WI38 (cell line): ENCODE measurements at regions not wholly inside any gene's neighbourhood (a gene's known extent, or its start where the extent isn't known, plus 50 kb on each side); places are given as distances from the start of the nearest gene placed in this dataset.
"Not testable (repeated sequence)": the region's sequence is repeated elsewhere in the genome, so short reads cannot be mapped to it uniquely, and the experiment has no call there.

ENCODE experiments used
- H3K4me3 ChIP-seq: 2 replicates; pipeline ENCODE4 v1.5.1; 2011; ENCODE audit warnings: low read depth, mild to moderate bottlenecking, control low read depth, low read length
- CTCF ChIP-seq: IDR thresholded peaks from 2 replicates; pipeline ENCODE4 v1.5.1; 2012; ENCODE audit warnings: low read depth, mild to moderate bottlenecking, control low read depth, low read length

GRCh38 chr7:153696242-153696641 is 356.0 kb upstream of the DPP6 start:
- TF ChIP-seq CTCF: no peak
- no peak overlapping the region for H3K4me3 ChIP-seq

- TF ChIP-seq CTCF: no peak
- no peak overlapping the region for H3K4me3 ChIP-seq
These were observed 354.2 kb upstream of the DPP6 start for GRCh38 chr7:153698046-153698445.

- H3K4me3 ChIP-seq: no peak overlapping the region
- TF ChIP-seq CTCF: no peak
These were observed 350.5 kb upstream of the DPP6 start for GRCh38 chr7:153701678-153702077.

GRCh38 chr7:153723892-153724291 is 328.3 kb upstream of the DPP6 start:
- H3K4me3 ChIP-seq: not testable (repeated sequence)

GRCh38 chr7:153731504-153731903 is 320.7 kb upstream of the DPP6 start:
- H3K4me3 ChIP-seq: not testable (repeated sequence)

- not testable (repeated sequence) for H3K4me3 ChIP-seq
These were observed 308.8 kb upstream of the DPP6 start for GRCh38 chr7:153743434-153743833.

GRCh38 chr7:153747969-153748368 is 304.2 kb upstream of the DPP6 start:
- H3K4me3 ChIP-seq: not testable (repeated sequence)

GRCh38 chr7:153748885-153749284 is 303.3 kb upstream of the DPP6 start:
- H3K4me3 ChIP-seq: not testable (repeated sequence)

- not testable (repeated sequence) for H3K4me3 ChIP-seq
These were observed 286.3 kb upstream of the DPP6 start for GRCh38 chr7:153765869-153766268.

GRCh38 chr7:153766926-153767325 is 285.3 kb upstream of the DPP6 start:
- H3K4me3 ChIP-seq: not testable (repeated sequence)

GRCh38 chr7:153772966-153773365 is 279.2 kb upstream of the DPP6 start:
- no peak overlapping the region for H3K4me3 ChIP-seq
- TF ChIP-seq CTCF: no peak

GRCh38 chr7:153776940-153777339 is 275.3 kb upstream of the DPP6 start:
- not testable (repeated sequence) for H3K4me3 ChIP-seq

GRCh38 chr7:153797363-153797762 is 254.8 kb upstream of the DPP6 start:
- not testable (repeated sequence) for H3K4me3 ChIP-seq
